SK-N-SH (cell line): ENCODE measurements at regions not wholly inside any gene's neighbourhood (a gene's known extent, or its start where the extent isn't known, plus 50 kb on each side); places are given as distances from the start of the nearest gene placed in this dataset.

Source experiments
- CTCF ChIA-PET: fragments of 300-600, 350-600 bp; formaldehyde crosslinking; extraction: SDS; loops from one replicate; lab custom pipeline; 2021; lab: Yijun Ruan, JAX
- POLR2A ChIA-PET: fragments of 350-600 bp; sonication (Branson Sonifier 250); formaldehyde crosslinking; extraction: SDS; loops from one replicate; lab custom pipeline; 2020; ENCODE audit warnings: antibody characterized with exemption, inconsistent platforms; lab: Yijun Ruan, JAX
- DNase-seq: peaks from one replicate; pipeline ENCODE4 v3.0.0; 2012
- H2AFZ ChIP-seq: fragments of 200-600 bp; sonication (generic); 2 replicates; pipeline ENCODE4 v1.8.1; 2016; ENCODE audit warnings: antibody characterized with exemption, mild to moderate bottlenecking, low read depth
- H3F3A ChIP-seq: fragments of 200-600 bp; sonication (generic); replicated peaks from 2 replicates; pipeline ENCODE3; 2016; ENCODE audit warnings: antibody characterized with exemption, mild to moderate bottlenecking; ENCODE audit not compliant: insufficient read depth
- H3K27ac ChIP-seq, 2 experiments: fragments of 200-500 bp in 1 of 2; fragments of 200-600 bp in 1 of 2; sonication (Bioruptor generic) in 1 of 2; sonication (generic), shearing (Covaris generic) in 1 of 2; 2 replicates each; pipeline versions ENCODE4 v1.5.1 to v1.6.1; 2014 to 2016; ENCODE audit warnings: low read depth in 2 of 2, inconsistent platforms in 1 of 2, low read length in 1 of 2, mild to moderate bottlenecking in 1 of 2, mixed read lengths in 1 of 2
- H3K27me3 ChIP-seq: fragments of 200-600 bp; sonication (generic), shearing (Covaris generic); 2 replicates; pipeline ENCODE4 v1.6.1; 2016; ENCODE audit warnings: mixed run types; ENCODE audit not compliant: insufficient read depth
- H3K36me3 ChIP-seq, 2 experiments: fragments of 200-500 bp in 1 of 2; fragments of 200-600 bp in 1 of 2; sonication (Bioruptor generic) in 1 of 2; sonication (generic) in 1 of 2; replicated peaks in 1 of 2; 2 replicates each; pipeline versions ENCODE3 to v1.5.1; 2014 to 2016; ENCODE audit warnings: low read length in 1 of 2, mild to moderate bottlenecking in 1 of 2; ENCODE audit not compliant: insufficient read depth in 2 of 2, control insufficient read depth in 1 of 2
- H3K4me1 ChIP-seq, 2 experiments: fragments of 200-500 bp in 1 of 2; fragments of 200-600 bp in 1 of 2; sonication (Bioruptor generic) in 1 of 2; sonication (generic), shearing (Covaris generic) in 1 of 2; 2 replicates each; pipeline versions ENCODE4 v1.5.1 to v1.6.1; 2014 to 2016; ENCODE audit warnings: low read depth in 1 of 2, low read length in 1 of 2, mixed run types in 1 of 2; ENCODE audit not compliant: insufficient read depth in 2 of 2, control insufficient read depth in 1 of 2
- H3K4me2 ChIP-seq: fragments of 200-600 bp; sonication (generic), shearing (Covaris generic); 2 replicates; pipeline ENCODE4 v1.6.1; 2017; ENCODE audit warnings: mixed run types
- H3K4me3 ChIP-seq, 2 experiments: fragments of 200-500 bp in 1 of 2; fragments of 200-600 bp in 1 of 2; sonication (Bioruptor generic) in 1 of 2; sonication (generic), shearing (Covaris generic) in 1 of 2; 2 replicates each; pipeline versions ENCODE4 v1.5.1 to v1.8.1; 2014 to 2016; ENCODE audit warnings: low read depth in 2 of 2, inconsistent platforms in 1 of 2, low read length in 1 of 2, mild to moderate bottlenecking in 1 of 2, mixed read lengths in 1 of 2, moderate library complexity in 1 of 2
- H3K79me2 ChIP-seq: fragments of 200-600 bp; sonication (generic); 2 replicates; pipeline ENCODE4 v1.8.1; 2017; ENCODE audit warnings: mild to moderate bottlenecking; ENCODE audit not compliant: insufficient read depth
- H3K9ac ChIP-seq: fragments of 200-600 bp; sonication (generic); 2 replicates; pipeline ENCODE4 v1.6.1; 2017; ENCODE audit warnings: mixed run types
- H3K9me2 ChIP-seq: fragments of 200-600 bp; sonication (generic); 2 replicates; pipeline ENCODE4 v1.6.1; 2017; ENCODE audit warnings: mixed run types
- H3K9me3 ChIP-seq: fragments of 200-600 bp; sonication (generic); 2 replicates; pipeline ENCODE4 v1.6.1; 2017; ENCODE audit warnings: mixed run types, mild to moderate bottlenecking, moderate library complexity
- H4K20me1 ChIP-seq: fragments of 200-600 bp; sonication (generic); 2 replicates; pipeline ENCODE4 v1.6.1; 2017; ENCODE audit warnings: mild to moderate bottlenecking, mixed run types; ENCODE audit not compliant: insufficient read depth
- EZH2phosphoT487 ChIP-seq: fragments of 200-600 bp; sonication (generic); IDR thresholded peaks from 2 replicates; pipeline ENCODE4 v1.6.1; 2017; ENCODE audit warnings: low read depth, mixed run types, mild to moderate bottlenecking, antibody characterized with exemption, moderate library complexity, borderline replicate concordance
- FOXM1 ChIP-seq: IDR thresholded peaks from 2 replicates; pipeline ENCODE4 v1.4.0; 2012; ENCODE audit warnings: low read depth, mild to moderate bottlenecking
- GABPA ChIP-seq: IDR thresholded peaks from 2 replicates; pipeline ENCODE4 v1.4.0; 2012; ENCODE audit warnings: low read depth, mild to moderate bottlenecking
- MEF2A ChIP-seq: IDR thresholded peaks from 2 replicates; pipeline ENCODE4 v1.4.0; 2012; ENCODE audit warnings: low read depth, borderline replicate concordance
- NFIC ChIP-seq: IDR thresholded peaks from 2 replicates; pipeline ENCODE4 v1.4.0; 2012; ENCODE audit warnings: borderline replicate concordance
- NRF1 ChIP-seq: IDR thresholded peaks from 2 replicates; pipeline ENCODE4 v1.6.1; 2012; ENCODE audit warnings: low read depth, mild to moderate bottlenecking, low read length
- SIN3A ChIP-seq: IDR thresholded peaks from 2 replicates; pipeline ENCODE4 v1.6.1; 2012; ENCODE audit warnings: low read depth, mild to moderate bottlenecking, low read length, moderate library complexity, borderline replicate concordance
- TAF1 ChIP-seq: IDR thresholded peaks from 2 replicates; pipeline ENCODE4 v1.6.1; 2012; ENCODE audit warnings: low read depth, mild to moderate bottlenecking, low read length, moderate library complexity, borderline replicate concordance
- WGBS: methylation state at CpG from one replicate; pipeline ENCODE4 v1.1.6; 2017; ENCODE audit warnings: low lambda C conversion rate; 5-methylcytosine and 5-hydroxymethylcytosine counted together
- TF ChIP-seq, protein P1 (sequence below): fragments of 200-600 bp; sonication (generic); IDR thresholded peaks from 2 replicates; pipeline ENCODE4 v1.6.1; 2017; ENCODE audit warnings: antibody characterized with exemption, mild to moderate bottlenecking, moderate library complexity
- TF ChIP-seq, protein P2 (sequence below): IDR thresholded peaks from 2 replicates; pipeline ENCODE4 v1.4.0; 2012; ENCODE audit warnings: low read depth
- TF ChIP-seq, protein P3 (sequence below): IDR thresholded peaks from 2 replicates; pipeline ENCODE4 v1.4.0; 2012; ENCODE audit warnings: low read depth, borderline replicate concordance
- TF ChIP-seq, protein P4 (sequence below): IDR thresholded peaks from 2 replicates; pipeline ENCODE4; 2012

DNA sequence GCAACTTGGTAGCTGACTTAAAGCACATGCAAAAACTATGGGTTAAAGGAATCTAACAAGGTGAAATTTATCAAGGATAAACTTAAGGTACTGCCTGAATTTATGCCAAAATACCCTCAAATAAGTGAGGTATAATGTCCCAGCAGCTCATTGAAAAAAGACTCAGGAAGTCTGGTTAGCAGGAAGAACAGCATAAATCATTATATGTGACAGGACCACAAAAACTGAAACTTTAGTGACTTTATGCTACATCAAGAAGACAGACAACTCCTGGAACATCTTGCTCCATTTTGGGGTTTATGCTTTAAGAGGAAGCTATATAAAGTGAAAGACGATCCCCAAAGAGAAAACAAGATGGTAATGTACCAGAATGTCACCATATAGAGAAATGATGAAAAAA lies 282.4 kb upstream of the ZNF462 start:
- H2AFZ ChIP-seq, result no peak overlapping the region
- H3K27ac ChIP-seq, result no peak overlapping the region
- no peaks in the 10 kb centered on the region for H3K27me3 ChIP-seq
- no peak for DNase-seq
- H3F3A ChIP-seq, result no peaks in the 10 kb centered on the region
- no peaks in the 10 kb centered on the region for H4K20me1 ChIP-seq
- ChIA-PET CTCF (interaction anchor here (1.0 kb wide), 1 partner anchor 699 kb away, joined by 3 read pairs; no protein-coding TSS in a partner anchor), POLR2A (no interaction called here)
- H3K79me2 ChIP-seq, result no peaks in the 10 kb centered on the region
- H3K4me3 ChIP-seq, result no peak overlapping the region
- no peak overlapping the region for H3K4me2 ChIP-seq
- TF ChIP-seq, protein P1, sequence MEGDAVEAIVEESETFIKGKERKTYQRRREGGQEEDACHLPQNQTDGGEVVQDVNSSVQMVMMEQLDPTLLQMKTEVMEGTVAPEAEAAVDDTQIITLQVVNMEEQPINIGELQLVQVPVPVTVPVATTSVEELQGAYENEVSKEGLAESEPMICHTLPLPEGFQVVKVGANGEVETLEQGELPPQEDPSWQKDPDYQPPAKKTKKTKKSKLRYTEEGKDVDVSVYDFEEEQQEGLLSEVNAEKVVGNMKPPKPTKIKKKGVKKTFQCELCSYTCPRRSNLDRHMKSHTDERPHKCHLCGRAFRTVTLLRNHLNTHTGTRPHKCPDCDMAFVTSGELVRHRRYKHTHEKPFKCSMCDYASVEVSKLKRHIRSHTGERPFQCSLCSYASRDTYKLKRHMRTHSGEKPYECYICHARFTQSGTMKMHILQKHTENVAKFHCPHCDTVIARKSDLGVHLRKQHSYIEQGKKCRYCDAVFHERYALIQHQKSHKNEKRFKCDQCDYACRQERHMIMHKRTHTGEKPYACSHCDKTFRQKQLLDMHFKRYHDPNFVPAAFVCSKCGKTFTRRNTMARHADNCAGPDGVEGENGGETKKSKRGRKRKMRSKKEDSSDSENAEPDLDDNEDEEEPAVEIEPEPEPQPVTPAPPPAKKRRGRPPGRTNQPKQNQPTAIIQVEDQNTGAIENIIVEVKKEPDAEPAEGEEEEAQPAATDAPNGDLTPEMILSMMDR, result no peak
- no peak for TF ChIP-seq SIN3A
- TF ChIP-seq FOXM1, result no peak
- TF ChIP-seq, protein P2, sequence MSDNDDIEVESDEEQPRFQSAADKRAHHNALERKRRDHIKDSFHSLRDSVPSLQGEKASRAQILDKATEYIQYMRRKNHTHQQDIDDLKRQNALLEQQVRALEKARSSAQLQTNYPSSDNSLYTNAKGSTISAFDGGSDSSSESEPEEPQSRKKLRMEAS, result no peak
- no peak for TF ChIP-seq EZH2phosphoT487
- no peak for TF ChIP-seq NFIC
- TF ChIP-seq MEF2A, result no peak
- no peak for TF ChIP-seq TAF1
- no peaks in the 10 kb centered on the region for H3K9me3 ChIP-seq
- H3K36me3 ChIP-seq, result no peaks in the 10 kb centered on the region
- no peaks in the 10 kb centered on the region for H3K9me2 ChIP-seq
- WGBS, result 4% methylated on average over 1 of the region's 1 CpG
- no peak overlapping the region for H3K9ac ChIP-seq
- H3K4me1 ChIP-seq, result no peaks in the 10 kb centered on the region; a peak in 1 of 4 replicates

DNA sequence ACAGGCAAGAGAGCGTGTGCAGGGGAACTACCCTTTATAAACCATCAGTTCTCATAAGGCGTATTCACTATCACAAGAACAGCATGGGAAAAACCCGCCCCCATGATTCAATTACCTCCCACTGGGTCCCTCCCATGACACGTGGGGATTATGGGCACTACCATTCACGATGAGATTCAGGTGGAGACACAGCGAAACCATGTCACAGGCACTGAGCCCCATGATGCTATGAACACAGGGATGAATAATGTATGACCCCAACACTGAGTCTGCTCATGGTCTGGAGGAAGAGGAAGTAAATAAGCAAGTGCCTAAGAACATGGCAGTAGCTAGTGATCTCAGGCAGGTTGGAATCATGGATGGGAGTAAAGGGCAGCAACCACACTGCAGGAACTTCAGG lies 281.0 kb upstream of the ZNF462 start:
- Histone ChIP-seq H3K36me3 (no peaks in the 10 kb centered on the region), H2AFZ (no peak overlapping the region), H3K9ac (no peak overlapping the region), H3F3A (no peaks in the 10 kb centered on the region), H3K4me2 (no peak overlapping the region), H3K27me3 (no peaks in the 10 kb centered on the region), H3K9me2 (no peaks in the 10 kb centered on the region), H3K79me2 (no peaks in the 10 kb centered on the region), H3K4me1 (no peaks in the 10 kb centered on the region), H3K27ac (no peak overlapping the region), H3K4me3 (no peak overlapping the region), H3K9me3 (no peaks in the 10 kb centered on the region), H4K20me1 (no peaks in the 10 kb centered on the region)
- WGBS, result 42% methylated on average over 6 of the region's 6 CpGs
- ChIA-PET POLR2A (no interaction called here), CTCF (no interaction called here)
- no peak for DNase-seq
- no peak for TF ChIP-seq GABPA
- TF ChIP-seq, protein P3, sequence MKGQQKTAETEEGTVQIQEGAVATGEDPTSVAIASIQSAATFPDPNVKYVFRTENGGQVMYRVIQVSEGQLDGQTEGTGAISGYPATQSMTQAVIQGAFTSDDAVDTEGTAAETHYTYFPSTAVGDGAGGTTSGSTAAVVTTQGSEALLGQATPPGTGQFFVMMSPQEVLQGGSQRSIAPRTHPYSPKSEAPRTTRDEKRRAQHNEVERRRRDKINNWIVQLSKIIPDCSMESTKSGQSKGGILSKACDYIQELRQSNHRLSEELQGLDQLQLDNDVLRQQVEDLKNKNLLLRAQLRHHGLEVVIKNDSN, result no peak
- TF ChIP-seq, all 33 proteins: peak for 0

DNA sequence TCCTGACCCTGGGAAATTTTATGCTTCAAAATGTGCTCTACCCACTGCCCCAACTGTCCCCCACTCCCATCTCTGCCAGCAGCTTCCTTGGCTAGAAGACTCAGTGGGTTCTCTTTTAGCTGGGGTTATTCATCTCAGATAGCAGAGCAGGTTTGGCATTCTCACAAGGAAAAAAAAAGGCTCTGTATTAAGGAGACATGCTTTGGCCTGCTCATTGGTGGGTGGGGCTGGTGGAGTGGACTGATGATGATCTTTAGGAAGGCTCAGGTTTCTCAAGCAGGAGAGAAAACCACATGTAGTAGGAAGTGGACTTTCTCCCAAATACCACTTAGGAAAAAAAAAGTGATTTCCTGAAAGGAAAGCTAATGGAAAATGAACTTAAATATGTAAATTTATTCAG lies 279.2 kb upstream of the ZNF462 start:
- H3K4me2 ChIP-seq, result no peak overlapping the region
- no peaks in the 10 kb centered on the region for H3K4me1 ChIP-seq
- H4K20me1 ChIP-seq, result no peaks in the 10 kb centered on the region
- no peak overlapping the region for H3K4me3 ChIP-seq
- POLR2A ChIA-PET, result no interaction called here
- no peak overlapping the region for H2AFZ ChIP-seq
- H3F3A ChIP-seq, result no peaks in the 10 kb centered on the region
- no peaks in the 10 kb centered on the region for H3K27me3 ChIP-seq
- H3K27ac ChIP-seq, result no peak overlapping the region
- H3K9ac ChIP-seq, result no peak overlapping the region
- no peak for TF ChIP-seq NRF1
- TF ChIP-seq, protein P4, sequence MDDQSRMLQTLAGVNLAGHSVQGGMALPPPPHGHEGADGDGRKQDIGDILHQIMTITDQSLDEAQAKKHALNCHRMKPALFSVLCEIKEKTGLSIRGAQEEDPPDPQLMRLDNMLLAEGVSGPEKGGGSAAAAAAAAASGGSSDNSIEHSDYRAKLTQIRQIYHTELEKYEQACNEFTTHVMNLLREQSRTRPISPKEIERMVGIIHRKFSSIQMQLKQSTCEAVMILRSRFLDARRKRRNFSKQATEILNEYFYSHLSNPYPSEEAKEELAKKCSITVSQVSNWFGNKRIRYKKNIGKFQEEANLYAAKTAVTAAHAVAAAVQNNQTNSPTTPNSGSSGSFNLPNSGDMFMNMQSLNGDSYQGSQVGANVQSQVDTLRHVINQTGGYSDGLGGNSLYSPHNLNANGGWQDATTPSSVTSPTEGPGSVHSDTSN, result no peak
- no peaks in the 10 kb centered on the region for H3K9me3 ChIP-seq
- no peaks in the 10 kb centered on the region for H3K9me2 ChIP-seq
- H3K36me3 ChIP-seq, result no peaks in the 10 kb centered on the region
- no peaks in the 10 kb centered on the region for H3K79me2 ChIP-seq
- CTCF ChIA-PET, result no interaction called here
- DNase-seq, result no peak
